SJSA1 (cell line): ENCODE measurements at regions not wholly inside any gene's neighbourhood (a gene's known extent, or its start where the extent isn't known, plus 50 kb on each side); places are given as distances from the start of the nearest gene placed in this dataset.

Experiments
- DNase-seq, 2 experiments: peaks; one replicate each; pipeline ENCODE4 v3.0.0-alpha.2; 2015 to 2020; ENCODE audit warnings: low spot score in 2 of 2, low read depth in 1 of 2
- H3K27ac ChIP-seq: fragments of 250-450 bp; sonication (Bioruptor Pico); 2 replicates; pipeline ENCODE4 v1.5.1; 2020; ENCODE audit warnings: mild to moderate bottlenecking, moderate library complexity
- H3K27me3 ChIP-seq: fragments of 250-450 bp; sonication (Bioruptor Pico); replicated peaks from 2 replicates; pipeline ENCODE4 v1.5.1; 2020; ENCODE audit warnings: mild to moderate bottlenecking, moderate library complexity
- H3K36me3 ChIP-seq: fragments of 250-450 bp; sonication (Bioruptor Pico); 2 replicates; pipeline ENCODE4 v1.5.1; 2020; ENCODE audit warnings: mild to moderate bottlenecking
- H3K4me1 ChIP-seq: fragments of 250-450 bp; sonication (Bioruptor Pico); replicated peaks from 2 replicates; pipeline ENCODE4 v1.6.1; 2021; ENCODE audit warnings: mild to moderate bottlenecking
- H3K4me3 ChIP-seq: fragments of 250-450 bp; sonication (Bioruptor Pico); 2 replicates; pipeline ENCODE4 v1.5.1; 2020; ENCODE audit warnings: mild to moderate bottlenecking
- H3K9me3 ChIP-seq: fragments of 250-450 bp; sonication (Bioruptor Pico); replicated peaks from 2 replicates; pipeline ENCODE4 v1.5.1; 2020; ENCODE audit warnings: mild to moderate bottlenecking

DNA sequence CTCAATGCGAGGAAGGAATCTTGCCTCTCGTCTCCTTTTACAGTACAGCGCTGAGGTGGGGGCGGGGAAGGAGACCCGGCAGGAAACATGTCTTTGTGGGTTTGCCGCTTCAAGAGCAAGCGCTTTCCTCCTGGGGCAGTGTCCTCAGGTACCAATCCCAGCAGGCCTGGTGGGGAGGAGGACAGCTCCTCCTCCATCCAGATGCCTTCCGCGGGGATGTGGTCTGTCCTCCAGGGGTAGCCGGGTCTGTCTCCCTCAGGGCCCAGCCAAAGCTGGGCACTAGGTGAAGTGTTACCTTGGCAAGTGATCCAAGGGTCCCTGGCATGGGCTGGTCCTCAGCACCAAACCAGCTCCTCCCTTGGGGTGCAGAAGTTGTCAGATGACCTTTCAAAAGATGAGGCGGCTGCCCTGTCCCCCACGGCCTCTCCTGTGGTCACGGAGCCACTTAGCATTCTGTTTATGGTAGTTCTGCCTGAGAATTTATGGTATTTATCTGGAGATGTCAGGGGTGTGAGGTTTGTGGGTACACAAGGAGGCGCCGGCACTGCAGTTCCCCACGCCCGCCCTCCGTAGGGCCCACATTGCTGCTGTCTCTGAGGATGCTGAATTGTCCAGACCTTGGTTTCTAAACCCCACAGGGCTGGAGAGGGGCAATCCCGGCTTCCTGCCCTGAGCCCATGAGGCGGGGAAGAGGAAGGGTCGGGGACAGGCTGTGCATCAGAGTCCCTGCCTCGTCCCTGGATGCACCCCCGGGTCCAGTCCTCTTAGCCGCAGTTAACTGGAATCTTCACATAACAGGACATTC lies 93.5 kb upstream of the ANO1 start:
- Histone ChIP-seq H3K9me3 (no peaks in the 10 kb centered on the region; the same call in 1 of the 2 replicates), H3K27me3 (peaks cover 37% of the 10 kb centered on the region), H3K4me3 (no peak overlapping the region), H3K4me1 (peaks cover 18% of the 10 kb centered on the region), H3K27ac (no peak overlapping the region), H3K36me3 (no peaks in the 10 kb centered on the region)
- no peak for DNase-seq

GRCh38 chr11:69985331-69985640 lies 92.8 kb upstream of the ANO1 start:
- Histone ChIP-seq H3K27ac (no peak overlapping the region), H3K4me3 (no peak overlapping the region), H3K36me3 (no peaks in the 10 kb centered on the region), H3K27me3 (peaks cover 40% of the 10 kb centered on the region), H3K4me1 (peaks cover 18% of the 10 kb centered on the region), H3K9me3 (no peaks in the 10 kb centered on the region)
- DNase-seq: no peak

DNA sequence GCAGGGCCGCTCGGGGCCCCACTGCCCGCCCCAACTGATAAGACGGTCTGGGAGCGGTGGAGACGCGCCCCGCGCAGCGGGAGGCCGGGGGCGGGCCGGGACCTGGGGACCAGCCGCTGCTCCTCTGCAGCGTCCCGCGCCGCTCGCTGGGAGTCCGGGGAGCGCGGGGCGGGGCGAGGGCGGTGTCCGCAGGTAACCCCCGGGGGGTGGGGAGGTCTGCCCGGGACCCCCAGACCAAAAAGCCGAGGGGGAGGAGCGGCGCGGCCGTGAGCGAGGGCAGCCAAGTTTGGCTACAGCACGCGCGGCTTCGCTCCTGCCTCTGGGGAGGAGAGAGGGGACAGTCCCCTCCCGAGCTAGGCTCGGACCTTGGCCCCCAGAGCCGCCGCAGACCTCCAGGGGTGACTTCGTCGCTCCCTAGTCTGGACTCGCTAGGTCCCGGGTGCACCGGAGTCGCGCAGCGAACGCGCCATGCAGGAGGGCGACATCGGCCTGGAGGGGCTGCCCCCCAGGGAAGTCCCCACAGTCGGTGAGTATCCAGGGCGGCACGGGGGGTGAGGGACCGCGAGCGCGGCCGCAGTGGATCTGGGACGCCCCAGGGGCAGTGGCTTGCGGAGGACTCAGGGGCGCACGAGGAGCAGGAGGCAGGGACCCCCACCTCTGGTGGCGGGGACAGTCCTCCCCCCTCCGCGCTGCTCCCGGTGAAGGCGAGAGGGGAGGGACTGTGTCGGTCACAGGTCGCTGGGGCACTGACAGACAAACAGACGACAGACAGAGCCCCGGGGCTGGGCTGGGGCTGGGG lies 92.3 kb upstream of the ANO1 start:
- H3K4me3 ChIP-seq: no peak overlapping the region
- peaks cover 44% of the 10 kb centered on the region for H3K27me3 ChIP-seq
- H3K27ac ChIP-seq: no peak overlapping the region
- H3K4me1 ChIP-seq: peaks cover 18% of the 10 kb centered on the region
- no peak for DNase-seq
- no peaks in the 10 kb centered on the region for H3K36me3 ChIP-seq
- H3K9me3 ChIP-seq: no peaks in the 10 kb centered on the region

GRCh38 chr11:69986440-69986787 lies 91.7 kb upstream of the ANO1 start:
- Histone ChIP-seq H3K27me3 (peaks cover 44% of the 10 kb centered on the region), H3K36me3 (no peaks in the 10 kb centered on the region), H3K9me3 (no peaks in the 10 kb centered on the region), H3K4me3 (no peak overlapping the region), H3K4me1 (peaks cover 18% of the 10 kb centered on the region), H3K27ac (no peak overlapping the region)
- DNase-seq: no peak

DNA sequence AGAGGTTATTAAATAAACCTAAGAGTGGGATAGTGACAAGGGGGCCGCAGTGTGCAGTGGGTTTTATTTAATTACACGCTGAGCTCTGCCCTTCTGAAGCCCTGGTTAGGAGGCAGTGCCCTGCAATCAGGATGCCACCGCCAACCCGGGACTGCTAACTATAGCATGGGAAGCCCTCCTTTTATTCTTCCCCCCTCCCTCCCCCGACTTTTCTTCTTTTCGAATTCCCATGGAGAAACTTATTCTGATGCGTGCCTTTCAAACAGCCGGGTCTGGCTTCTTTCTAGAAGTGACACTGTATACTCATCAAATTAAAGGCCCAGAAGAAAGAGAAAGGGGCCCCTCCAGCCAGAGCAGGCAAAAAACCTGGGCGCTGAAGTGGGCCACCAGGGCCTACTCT lies 91.3 kb upstream of the ANO1 start:
- Histone ChIP-seq H3K36me3 (no peaks in the 10 kb centered on the region), H3K4me1 (peaks cover 18% of the 10 kb centered on the region), H3K27ac (no peak overlapping the region), H3K9me3 (no peaks in the 10 kb centered on the region), H3K27me3 (peaks cover 44% of the 10 kb centered on the region), H3K4me3 (no peak overlapping the region)
- no peak for DNase-seq

GRCh38 chr11:69992026-69992425 lies 86.1 kb upstream of the ANO1 start:
- Histone ChIP-seq H3K4me3 (no peak overlapping the region), H3K27me3 (peaks cover 12% of the 10 kb centered on the region), H3K4me1 (peaks cover 4% of the 10 kb centered on the region; the same call in 1 of the 2 replicates), H3K36me3 (no peaks in the 10 kb centered on the region), H3K27ac (no peak overlapping the region), H3K9me3 (peaks cover 8% of the 10 kb centered on the region)
- DNase-seq: no peak

DNA sequence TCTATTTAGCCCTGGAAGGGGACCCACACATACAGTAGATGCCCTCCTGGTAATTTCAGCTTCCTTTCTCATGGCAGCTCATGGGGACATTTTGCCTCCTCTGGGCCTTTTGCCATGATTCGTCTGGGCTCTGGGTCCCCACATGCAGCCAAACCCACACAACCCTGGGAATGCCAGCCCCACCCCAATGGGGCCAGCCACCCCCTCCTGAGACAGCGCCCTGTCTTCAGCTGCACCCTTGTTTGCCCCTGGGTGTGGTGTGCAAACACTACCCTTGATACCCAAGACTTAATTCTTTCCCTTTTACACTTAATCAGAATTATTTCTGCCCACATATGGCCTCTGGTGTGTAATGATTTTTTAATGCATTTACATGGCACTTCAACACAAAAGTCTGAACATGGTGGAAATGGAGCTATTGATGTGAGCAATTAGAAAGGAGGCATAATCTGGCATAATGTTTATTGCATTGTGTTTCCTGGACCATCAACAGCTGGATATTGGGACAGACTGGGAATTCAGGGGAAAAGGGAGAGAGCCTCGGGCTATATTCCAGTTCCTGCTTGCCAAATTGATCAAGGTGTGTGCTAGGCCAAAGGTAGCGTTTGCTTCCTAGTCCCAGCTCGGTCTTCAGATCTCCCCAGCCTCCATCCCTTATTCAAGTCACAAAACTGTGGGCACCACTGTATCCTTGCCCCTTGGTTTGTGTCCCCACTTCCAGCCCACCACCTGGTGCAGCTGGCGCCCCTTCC lies 85.0 kb upstream of the ANO1 start:
- Histone ChIP-seq H3K36me3 (no peaks in the 10 kb centered on the region), H3K27me3 (peaks cover 7% of the 10 kb centered on the region), H3K4me1 (peaks cover 4% of the 10 kb centered on the region; the same call in 1 of the 2 replicates), H3K27ac (no peak overlapping the region), H3K4me3 (no peak overlapping the region), H3K9me3 (peaks cover 8% of the 10 kb centered on the region)
- no peak for DNase-seq

DNA sequence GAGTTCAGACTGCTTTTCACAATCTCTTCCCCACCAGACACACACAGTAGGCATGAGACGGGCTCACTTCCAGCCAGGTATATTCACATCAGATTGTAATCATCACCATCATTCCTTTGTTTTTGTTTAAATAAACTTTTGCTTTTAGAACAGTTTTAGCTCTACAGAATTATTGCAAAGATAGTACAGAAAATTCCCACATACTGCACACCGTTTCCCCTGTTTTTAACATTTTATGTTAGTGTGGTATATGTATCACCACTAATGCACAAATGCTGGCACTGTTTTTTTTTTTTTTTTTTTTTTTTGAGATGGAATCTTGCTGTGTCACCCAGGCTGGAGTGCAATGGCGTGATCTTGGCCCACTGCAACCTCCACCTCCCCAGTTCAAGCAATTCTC lies 83.3 kb upstream of the ANO1 start:
- Histone ChIP-seq H3K9me3 (peaks cover 8% of the 10 kb centered on the region), H3K4me3 (no peak overlapping the region), H3K27ac (no peak overlapping the region), H3K36me3 (no peaks in the 10 kb centered on the region), H3K27me3 (peaks cover 7% of the 10 kb centered on the region), H3K4me1 (peaks cover 8% of the 10 kb centered on the region)
- DNase-seq: no peak

GRCh38 chr11:69995697-69996096 lies 82.4 kb upstream of the ANO1 start:
- Histone ChIP-seq H3K4me1 (peaks cover 15% of the 10 kb centered on the region), H3K36me3 (no peaks in the 10 kb centered on the region), H3K9me3 (peaks cover 8% of the 10 kb centered on the region), H3K27me3 (no peaks in the 10 kb centered on the region), H3K27ac (no peak overlapping the region), H3K4me3 (no peak overlapping the region)
- no peak for DNase-seq

DNA sequence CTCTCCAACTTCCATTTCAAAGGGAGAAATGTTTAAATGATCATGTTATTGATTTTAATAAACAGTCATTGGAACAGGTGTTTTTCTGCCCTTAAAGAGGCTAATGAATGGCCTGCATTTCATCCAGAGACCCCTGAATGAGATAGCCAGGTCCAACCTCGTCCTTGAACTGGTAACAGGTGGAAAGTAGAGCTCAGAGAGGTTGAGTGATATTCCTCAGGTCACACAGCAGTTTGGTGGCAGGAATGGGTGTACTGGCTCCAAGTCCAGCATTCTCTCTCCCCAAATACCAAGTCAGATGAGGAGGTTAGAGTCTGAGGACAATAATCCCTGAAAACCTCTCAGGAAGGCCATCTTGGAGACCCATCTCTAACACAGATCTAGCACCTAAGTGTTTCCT lies 81.7 kb upstream of the ANO1 start:
- Histone ChIP-seq H3K9me3 (peaks cover 8% of the 10 kb centered on the region), H3K27ac (no peak overlapping the region), H3K36me3 (no peaks in the 10 kb centered on the region), H3K27me3 (no peaks in the 10 kb centered on the region), H3K4me3 (no peak overlapping the region), H3K4me1 (peaks cover 15% of the 10 kb centered on the region)
- DNase-seq: no peak

DNA sequence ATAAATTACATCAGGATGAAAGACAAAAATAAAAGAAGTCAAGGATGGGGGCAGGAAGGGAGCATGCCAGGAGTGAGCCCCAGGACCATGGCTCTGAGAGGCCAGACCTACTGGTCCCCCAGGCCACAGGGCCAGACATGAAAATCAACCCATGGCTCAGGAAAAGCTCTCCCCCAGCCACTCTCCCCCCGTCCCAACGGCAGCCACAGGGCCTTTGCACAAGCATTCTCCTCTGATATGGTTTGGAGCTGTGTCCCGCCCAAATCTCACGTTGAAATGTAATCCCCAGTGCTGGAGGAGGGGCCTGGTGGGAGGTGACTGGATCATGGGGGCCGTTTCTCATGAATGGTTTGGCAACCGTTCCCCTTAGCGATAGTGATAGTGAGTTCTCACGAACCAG lies 80.8 kb upstream of the ANO1 start:
- Histone ChIP-seq H3K27ac (no peak overlapping the region), H3K27me3 (no peaks in the 10 kb centered on the region), H3K9me3 (peaks cover 8% of the 10 kb centered on the region), H3K36me3 (no peaks in the 10 kb centered on the region), H3K4me1 (peaks cover 15% of the 10 kb centered on the region), H3K4me3 (no peak overlapping the region)
- DNase-seq: no peak

DNA sequence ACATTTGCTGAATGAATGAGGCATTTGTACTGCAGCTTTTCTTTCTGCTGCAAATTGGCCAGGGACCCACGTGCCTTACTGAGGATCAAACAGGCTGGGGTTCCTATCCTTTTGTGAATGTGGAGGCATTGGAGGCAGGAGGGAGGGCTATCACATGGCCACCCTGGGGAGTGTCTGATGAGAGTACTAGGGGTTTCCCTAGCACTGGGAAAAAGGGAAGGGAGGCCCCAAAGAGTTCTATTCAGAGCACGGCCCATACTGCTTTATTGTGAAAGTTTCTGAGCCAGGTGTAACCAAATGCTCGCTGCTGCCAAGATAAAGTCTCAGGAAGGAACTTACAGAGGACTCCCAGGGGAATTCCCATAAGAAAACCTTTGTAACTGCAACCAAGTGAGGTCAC lies 78.4 kb upstream of the ANO1 start:
- Histone ChIP-seq H3K27me3 (no peaks in the 10 kb centered on the region), H3K4me3 (no peak overlapping the region), H3K27ac (no peak overlapping the region), H3K9me3 (peaks cover 1% of the 10 kb centered on the region), H3K4me1 (peaks cover 33% of the 10 kb centered on the region), H3K36me3 (no peaks in the 10 kb centered on the region)
- no peak for DNase-seq

GRCh38 chr11:70000228-70000627 lies 77.9 kb upstream of the ANO1 start:
- Histone ChIP-seq H3K4me1 (peaks cover 38% of the 10 kb centered on the region), H3K27ac (no peak overlapping the region), H3K27me3 (no peaks in the 10 kb centered on the region), H3K36me3 (no peaks in the 10 kb centered on the region), H3K9me3 (no peaks in the 10 kb centered on the region; the same call in 1 of the 2 replicates), H3K4me3 (no peak overlapping the region)
- no peak for DNase-seq

DNA sequence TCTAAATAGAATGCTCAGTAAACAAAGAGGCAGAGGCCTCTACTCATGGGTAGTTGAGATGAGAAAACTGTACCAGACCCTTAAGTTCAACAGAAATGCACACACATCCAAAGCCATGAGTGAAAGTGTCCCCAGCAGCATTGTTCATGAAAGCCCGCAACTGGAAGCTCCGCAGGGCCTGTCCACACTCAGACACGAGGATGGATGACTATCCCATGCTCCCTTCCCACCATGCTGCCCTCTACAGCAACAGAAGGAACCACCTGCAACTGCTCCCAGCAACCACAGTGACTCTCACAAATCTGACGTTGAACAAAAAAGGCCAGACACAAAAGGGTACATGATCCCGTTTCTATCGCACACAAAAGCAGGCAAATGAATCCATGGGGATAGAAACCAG lies 76.9 kb upstream of the ANO1 start:
- no peaks in the 10 kb centered on the region for H3K9me3 ChIP-seq
- peaks cover 42% of the 10 kb centered on the region for H3K4me1 ChIP-seq

More for the DNA sequence above, 76.9 kb upstream of the ANO1 start:
- DNase-seq: no peak
- Histone ChIP-seq H3K27ac (no peak overlapping the region), H3K4me3 (no peak overlapping the region), H3K36me3 (no peaks in the 10 kb centered on the region), H3K27me3 (no peaks in the 10 kb centered on the region)
